T47D (cell line): ENCODE measurements at regions not wholly inside any gene's neighbourhood (a gene's known extent, or its start where the extent isn't known, plus 50 kb on each side); places are given as distances from the start of the nearest gene placed in this dataset.

Experiments
- DNase-seq, 2 experiments: peaks; one replicate each; pipeline versions ENCODE4 v3.0.0 to v3.0.0-alpha.2; 2011 to 2012; ENCODE audit warnings: low read depth in 1 of 2, low spot score in 1 of 2
- JUND ChIP-seq: IDR thresholded peaks from 2 replicates; pipeline ENCODE4 v1.6.1; 2012; ENCODE audit warnings: low read depth
- in situ Hi-C: cut with HindIII; loops from 2 replicates; pipeline ENCODE4 v1.10.0; 2016; ENCODE audit warnings: low sequenced_read_pairs, low pct_unique_long_range_greater_than_20kb

DNA sequence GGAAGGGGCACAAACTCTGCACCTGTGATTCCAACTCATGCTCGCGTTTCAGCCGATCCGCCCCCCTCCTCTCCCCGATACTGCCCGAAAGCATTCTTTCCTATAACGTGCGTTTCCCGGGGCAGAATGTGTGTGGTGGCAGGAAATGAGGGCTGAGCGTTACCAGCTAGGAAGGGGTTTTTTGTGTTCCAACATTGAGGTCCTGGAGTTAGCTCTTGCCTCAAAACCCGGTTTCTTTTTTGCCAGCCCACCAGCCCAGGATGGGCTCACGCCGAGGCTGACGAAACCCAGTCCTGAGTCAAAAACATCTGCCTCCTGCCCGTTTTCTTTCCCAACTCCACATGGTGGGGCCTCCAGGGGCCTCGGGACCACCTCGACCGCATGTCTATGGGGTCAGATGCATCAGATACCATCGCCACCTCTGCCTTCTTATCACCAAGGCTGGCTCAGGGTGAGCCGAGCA, 113.7 kb upstream of the COPS8 start:
- no peak for DNase-seq
- no peak for TF ChIP-seq JUND
- in situ Hi-C loops: no loop called here

DNA sequence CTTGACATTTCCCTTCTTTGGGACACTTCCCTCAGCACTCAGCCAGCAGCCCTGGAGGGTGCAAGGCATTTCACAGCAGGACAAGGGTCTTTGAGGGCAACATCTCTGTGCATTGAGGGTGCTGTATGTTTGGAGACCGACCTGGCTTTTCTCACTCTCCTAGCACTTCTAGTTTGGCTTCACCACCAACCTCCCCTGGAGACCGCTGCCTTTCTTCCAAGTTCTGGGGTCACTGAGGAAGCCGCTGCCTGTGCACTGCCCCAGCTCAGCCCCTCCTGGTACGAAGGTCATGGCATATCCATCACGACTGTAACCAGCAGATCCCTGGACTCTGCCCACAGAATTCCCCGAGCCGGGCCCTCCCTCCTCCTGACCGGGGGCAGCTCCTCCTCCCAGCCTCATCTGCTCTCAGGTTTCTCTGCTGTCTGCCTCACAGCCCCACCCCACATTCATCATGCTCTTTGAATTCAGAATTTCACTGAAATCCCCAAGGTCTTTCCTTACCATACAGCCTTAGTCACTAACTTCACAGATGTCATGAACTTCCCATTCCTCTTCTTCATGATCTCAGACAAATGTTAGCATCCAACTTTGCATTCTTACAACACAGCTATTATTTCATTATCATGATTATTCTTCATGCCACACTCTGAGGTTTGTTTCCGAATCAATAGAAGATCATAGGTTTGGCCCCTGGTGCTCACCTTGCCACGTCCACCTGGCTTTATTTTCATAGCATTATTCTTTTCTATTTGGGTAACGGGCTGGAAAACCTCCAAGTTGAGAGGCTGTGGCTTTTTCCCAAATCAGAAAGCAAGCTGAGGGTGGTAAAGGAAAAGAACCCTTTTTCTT, 113.0 kb upstream of the COPS8 start:
- in situ Hi-C loops: no loop called here

DNA sequence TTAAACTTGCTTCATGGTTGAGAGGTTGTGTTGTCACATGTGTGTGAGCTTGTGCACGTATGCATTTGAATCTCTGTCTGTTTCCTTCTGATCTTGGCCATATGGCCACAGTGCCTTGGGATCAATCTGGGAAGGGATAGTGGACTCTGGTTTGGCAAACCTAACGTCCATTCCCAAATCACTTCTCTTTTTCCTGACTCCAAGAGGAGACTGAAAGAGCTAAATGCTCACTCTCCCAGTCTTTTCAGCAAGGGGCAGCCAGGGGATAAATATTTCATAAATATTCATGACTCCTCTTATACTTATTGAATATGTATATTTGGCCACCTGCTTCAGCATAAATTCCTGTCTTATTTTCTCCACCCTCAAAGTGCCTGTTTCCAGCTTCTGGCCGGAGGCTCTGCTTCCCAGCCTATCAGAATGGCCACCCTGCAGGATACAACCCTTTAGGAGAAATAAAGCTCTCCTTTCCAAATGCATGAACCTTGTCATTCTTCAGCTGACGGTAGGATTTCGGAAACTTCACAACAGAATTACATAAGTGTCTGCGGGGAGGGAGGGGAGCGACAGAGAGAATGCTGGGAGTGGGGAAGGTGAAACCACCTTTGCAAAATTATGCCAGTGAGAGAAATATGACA, 112.2 kb upstream of the COPS8 start:
- TF ChIP-seq JUND: no peak
- DNase-seq: no peak
- in situ Hi-C loops: no loop called here

More for the DNA sequence above, 113.0 kb upstream of the COPS8 start:
- no peak for DNase-seq
- TF ChIP-seq JUND: no peak

DNA sequence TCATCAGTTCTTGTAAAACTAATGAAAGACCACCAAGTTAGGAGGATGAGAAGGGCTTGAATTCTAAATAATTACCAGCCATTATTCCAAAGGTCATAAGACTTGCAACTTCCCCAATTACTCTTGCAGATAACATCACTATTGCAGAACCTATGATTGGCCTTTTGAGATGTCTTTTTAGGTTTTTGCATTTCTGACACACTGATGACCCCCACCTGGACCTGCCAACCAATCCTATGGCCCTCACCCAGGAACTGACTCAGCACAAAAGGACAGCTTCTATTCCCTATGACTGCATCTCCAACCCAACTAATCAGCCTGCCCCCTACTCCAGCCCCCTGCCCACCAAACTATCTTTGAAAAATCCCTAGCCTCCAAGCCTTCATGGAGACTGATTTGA, 111.5 kb upstream of the COPS8 start:
- DNase-seq: no peak
- no peak for TF ChIP-seq JUND
- in situ Hi-C loops: no loop called here

DNA sequence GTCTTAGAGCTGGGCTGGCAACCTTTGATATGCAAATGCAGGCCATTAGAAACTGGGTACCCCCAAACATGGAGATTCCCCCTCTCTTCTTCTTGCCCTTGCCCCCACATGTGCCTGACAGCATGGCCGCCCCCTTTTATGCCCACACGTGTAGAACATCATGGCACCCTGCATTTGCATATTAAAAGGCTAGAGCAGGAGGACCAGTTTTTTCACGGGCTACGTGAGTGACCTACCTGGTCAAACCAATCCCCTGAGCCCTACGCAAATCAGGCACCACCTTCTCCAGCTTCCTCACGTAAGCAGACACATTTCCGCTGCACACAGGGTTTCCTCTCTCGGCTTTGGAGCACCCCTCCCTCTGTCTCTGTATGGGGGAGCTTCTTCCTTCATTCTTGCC, 110.9 kb upstream of the COPS8 start:
- in situ Hi-C loops: no loop called here
- DNase-seq: no peak
- TF ChIP-seq JUND: no peak

DNA sequence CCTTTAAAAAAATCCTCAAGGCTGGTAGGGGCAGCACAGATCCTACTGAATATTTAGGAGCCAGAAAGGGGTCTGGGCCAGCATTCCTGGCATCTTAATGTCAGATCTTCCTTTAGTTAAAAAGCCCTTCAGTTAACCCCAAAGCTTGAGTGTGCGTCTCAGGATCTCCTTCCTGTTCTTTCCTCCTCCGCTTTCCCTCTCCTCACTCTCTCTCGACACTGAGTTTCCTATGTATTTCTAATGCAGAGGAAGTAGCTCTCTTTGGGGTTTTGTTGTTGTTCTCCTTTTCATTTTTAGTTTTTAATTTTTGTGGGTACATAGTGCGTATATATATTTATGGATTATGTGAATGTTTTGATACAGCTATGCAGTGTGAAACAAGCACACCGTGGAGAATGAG, 109.9 kb upstream of the COPS8 start:
- no peak for TF ChIP-seq JUND
- DNase-seq: no peak
- in situ Hi-C loops: no loop called here

DNA sequence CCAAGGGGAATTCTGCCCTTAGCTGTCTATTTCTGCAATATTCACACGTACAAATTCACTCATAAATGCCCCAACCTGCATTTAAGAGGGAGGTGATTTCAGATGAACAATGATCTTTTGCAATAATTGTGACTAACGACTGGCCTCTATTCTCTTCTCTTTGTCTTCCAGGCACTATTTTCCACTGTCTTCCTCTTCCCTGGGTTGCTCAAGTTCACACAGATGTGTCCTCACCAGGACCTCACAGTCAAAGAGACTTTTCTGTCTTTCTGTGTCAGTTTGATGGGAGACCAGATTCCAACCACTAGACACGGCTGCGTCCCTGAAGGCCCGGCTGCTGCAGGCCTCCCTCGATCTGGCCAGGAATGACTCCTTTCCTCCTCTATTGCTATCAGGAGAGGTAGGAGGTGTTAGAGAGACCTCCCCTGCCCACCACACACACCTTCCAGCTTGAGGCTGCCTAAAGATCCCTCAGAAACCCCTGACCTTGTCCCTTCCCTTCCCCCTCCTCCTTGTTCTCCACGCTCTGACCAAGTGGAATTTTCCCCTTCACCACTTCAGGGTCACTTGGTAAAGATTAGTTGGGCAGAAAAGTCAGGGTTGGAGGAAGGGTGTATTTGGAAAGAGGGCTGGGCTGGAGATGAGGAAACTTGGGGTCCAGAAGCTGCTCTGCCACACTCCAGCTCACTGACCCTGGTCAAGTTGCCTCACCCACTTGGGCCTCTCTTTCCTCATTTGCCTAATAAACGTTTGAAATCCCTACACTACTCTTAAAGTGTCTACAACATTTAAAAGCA, 109.2 kb upstream of the COPS8 start:
- TF ChIP-seq JUND: no peak
- no peak for DNase-seq
- in situ Hi-C loops: no loop called here

DNA sequence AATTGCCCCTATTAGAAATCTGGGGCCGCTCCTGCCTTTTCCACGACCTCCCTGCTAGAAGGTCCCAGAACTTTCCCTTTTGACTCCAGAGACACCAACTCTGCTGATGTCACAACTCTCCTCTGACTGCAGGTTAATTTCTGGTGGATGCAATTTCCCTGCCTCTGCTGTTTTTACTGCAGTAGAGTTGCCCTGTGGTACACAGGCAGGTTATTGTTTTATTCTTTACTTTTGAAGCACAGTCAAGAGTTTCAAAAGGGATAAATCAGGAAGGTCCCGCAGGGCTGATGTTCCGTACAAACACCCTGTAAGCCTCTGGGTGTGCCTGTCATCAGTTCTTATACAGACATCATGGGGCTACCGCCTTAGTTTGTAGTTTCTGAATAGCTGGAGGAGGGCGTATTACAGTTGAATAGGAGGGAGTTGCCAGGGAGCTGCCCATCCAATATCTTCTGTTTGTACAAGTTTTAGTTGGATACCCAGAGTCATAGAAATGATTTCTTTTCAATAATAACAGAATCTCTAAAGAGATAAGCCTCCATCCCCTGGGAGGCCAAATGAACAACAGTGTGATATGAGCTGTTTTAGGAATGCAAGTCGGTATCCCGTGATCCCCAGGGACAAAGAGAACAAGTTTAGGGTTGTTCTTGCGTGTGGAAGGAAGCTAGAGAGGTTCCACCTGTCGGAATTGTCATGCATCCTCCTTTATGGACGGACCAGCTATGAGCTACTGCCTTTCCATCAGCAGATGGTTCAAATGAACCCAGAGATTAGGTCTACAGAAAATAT, 108.4 kb upstream of the COPS8 start:
- TF ChIP-seq JUND: no peak
- in situ Hi-C loops: no loop called here
- DNase-seq: no peak

DNA sequence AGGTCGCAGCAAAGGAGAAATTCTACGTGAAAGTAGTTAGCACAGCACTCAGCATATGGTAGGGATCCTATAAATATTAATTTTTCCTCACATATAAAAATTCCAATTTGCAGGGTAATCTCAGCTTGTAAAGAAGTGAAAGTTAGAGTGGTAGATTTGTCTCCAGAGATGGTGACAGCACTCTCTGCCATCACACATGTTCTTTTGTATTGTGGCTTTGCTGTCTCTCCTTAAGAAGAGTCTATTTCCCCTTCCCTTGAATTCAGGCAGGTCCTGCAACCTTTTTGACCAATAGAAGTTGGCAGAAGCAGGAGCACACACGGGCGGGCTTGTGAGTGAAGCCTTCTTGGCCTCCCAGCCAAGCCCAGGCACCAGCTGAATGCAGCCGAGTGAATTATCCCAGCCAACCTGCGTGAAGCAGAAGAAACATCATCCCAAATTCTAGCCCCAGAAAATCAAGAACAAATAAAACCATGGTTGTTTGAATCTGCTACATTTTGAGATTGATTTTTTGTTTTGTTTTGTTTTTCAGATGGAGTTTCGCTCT, 107.8 kb upstream of the COPS8 start:
- in situ Hi-C loops: no loop called here
- TF ChIP-seq JUND: no peak
- no peak for DNase-seq

DNA sequence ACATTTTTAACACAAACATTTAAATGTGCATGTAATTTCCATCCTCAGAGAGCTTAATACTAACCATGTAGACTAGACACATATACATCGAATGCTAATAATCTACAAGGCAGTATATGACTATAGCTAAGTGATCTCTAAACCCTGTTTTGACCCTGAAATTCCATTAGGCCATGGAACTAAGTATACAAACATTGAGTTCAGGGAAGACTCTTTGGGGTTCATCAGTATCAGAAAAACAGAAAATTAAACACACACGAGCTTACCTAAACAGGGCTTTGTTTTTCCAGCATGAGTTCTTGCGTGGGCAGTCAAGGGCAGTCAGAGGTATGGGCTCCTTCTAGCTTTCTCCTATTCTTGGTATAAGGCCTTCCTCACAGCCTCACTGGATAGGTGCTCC, 106.0 kb upstream of the COPS8 start:
- DNase-seq: no peak
- no peak for TF ChIP-seq JUND
- in situ Hi-C loops: no loop called here

DNA sequence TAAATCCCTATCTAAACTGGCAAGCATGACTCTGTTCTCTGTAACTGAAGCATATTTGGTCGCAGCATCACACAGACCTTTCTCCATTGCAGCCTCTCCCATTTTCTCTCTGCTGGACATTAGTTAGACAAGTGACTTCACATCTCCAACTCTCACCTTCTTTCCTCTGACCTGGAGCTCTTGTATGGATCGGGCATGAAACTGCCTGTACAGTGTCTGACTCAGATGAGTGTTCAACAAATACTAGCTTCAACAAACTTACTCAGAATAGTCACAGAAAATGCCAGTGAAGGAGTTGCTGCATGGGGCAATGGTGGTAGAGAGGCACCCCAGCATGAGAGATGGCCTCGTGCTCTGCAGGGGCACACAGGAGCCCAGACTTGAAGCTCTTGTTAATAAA, 104.7 kb upstream of the COPS8 start:
- no peak for TF ChIP-seq JUND
- in situ Hi-C loops: no loop called here
- no peak for DNase-seq
